Fibroblast of skin of abdomen (primary cell): ENCODE measurements at regions not wholly inside any gene's neighbourhood (a gene's known extent, or its start where the extent isn't known, plus 50 kb on each side); places are given as distances from the start of the nearest gene placed in this dataset.
"Not testable (repeated sequence)": the region's sequence is repeated elsewhere in the genome, so short reads cannot be mapped to it uniquely, and the experiment has no call there.

ENCODE experiments used
- DNase-seq: peaks from one replicate; pipeline ENCODE4 v3.0.0-alpha.2; 2013

- DNase-seq = not testable (repeated sequence)
These were observed 97.3 kb upstream of the GALNT15 start for GRCh38 chr3:16077146-16077545.

- peak; percentile 87 for DNase-seq
These were observed 96.8 kb upstream of the GALNT15 start for GRCh38 chr3:16077681-16078080.

- peak; percentile 92 for DNase-seq
These were observed 95.0 kb upstream of the GALNT15 start for GRCh38 chr3:16079519-16079918.

- no peak for DNase-seq
These were observed 92.8 kb upstream of the GALNT15 start for GRCh38 chr3:16081661-16082060.

- DNase-seq = peak; percentile 93
These were observed 89.6 kb upstream of the GALNT15 start for GRCh38 chr3:16084887-16085286.

GRCh38 chr3:16085410-16085809 lies 89.1 kb upstream of the GALNT15 start:
- no peak for DNase-seq

GRCh38 chr3:16085884-16086608 lies 88.4 kb upstream of the GALNT15 start:
- DNase-seq = peak; percentile 37

GRCh38 chr3:16086690-16087089 lies 87.8 kb upstream of the GALNT15 start:
- no peak for DNase-seq

GRCh38 chr3:16088496-16088895 lies 86.0 kb upstream of the GALNT15 start:
- DNase-seq = no peak

GRCh38 chr3:16089521-16089920 lies 85.0 kb upstream of the GALNT15 start:
- DNase-seq = peak; percentile 77

GRCh38 chr3:16090024-16090423 lies 84.5 kb upstream of the GALNT15 start:
- peak; percentile 99 for DNase-seq

GRCh38 chr3:16090706-16091105 lies 83.8 kb upstream of the GALNT15 start:
- DNase-seq = no peak

- no peak for DNase-seq
These were observed 81.6 kb upstream of the GALNT15 start for GRCh38 chr3:16092923-16093322.

GRCh38 chr3:16101295-16102186 lies 72.9 kb upstream of the GALNT15 start:
- no peak for DNase-seq

GRCh38 chr3:16102187-16102561 lies 72.3 kb upstream of the GALNT15 start:
- DNase-seq = no peak

- peak; percentile 98 for DNase-seq
These were observed 71.5 kb upstream of the GALNT15 start for GRCh38 chr3:16102905-16103364.

- DNase-seq = peak; percentile 98
These were observed 71.0 kb upstream of the GALNT15 start for GRCh38 chr3:16103472-16103871.

- DNase-seq = peak; percentile 83
These were observed 70.3 kb upstream of the GALNT15 start for GRCh38 chr3:16104156-16104555.

GRCh38 chr3:16106050-16106449 lies 68.4 kb upstream of the GALNT15 start:
- no peak for DNase-seq

GRCh38 chr3:16108424-16108823 lies 66.1 kb upstream of the GALNT15 start:
- no peak for DNase-seq

GRCh38 chr3:16109929-16110328 lies 64.6 kb upstream of the GALNT15 start:
- DNase-seq = no peak

GRCh38 chr3:16112910-16113504 lies 61.5 kb upstream of the GALNT15 start:
- peak; percentile 82 for DNase-seq

GRCh38 chr3:16113704-16114103 lies 60.8 kb upstream of the GALNT15 start:
- peak; percentile 89 for DNase-seq
